Nephron progenitor cell (in vitro differentiated cells): ENCODE measurements at regions not wholly inside any gene's neighbourhood (a gene's known extent, or its start where the extent isn't known, plus 50 kb on each side); places are given as distances from the start of the nearest gene placed in this dataset.

Source experiments
- DNase-seq: peaks from one replicate; pipeline ENCODE4 v3.0.0; 2021
- H3K27ac Mint-ChIP-seq: 2 replicates; pipeline ENCODE4 v1.8.0; 2021; ENCODE audit warnings: mild to moderate bottlenecking, moderate library complexity, mixed read lengths
- H3K27me3 Mint-ChIP-seq: 2 replicates; pipeline ENCODE4 v1.8.0; 2021; ENCODE audit warnings: mild to moderate bottlenecking, low read depth, mixed read lengths; ENCODE audit not compliant: poor library complexity
- H3K36me3 Mint-ChIP-seq: 2 replicates; pipeline ENCODE4 v1.8.0; 2021; ENCODE audit warnings: low read depth, mixed read lengths
- H3K4me1 Mint-ChIP-seq: 2 replicates; pipeline ENCODE4 v1.8.0; 2021; ENCODE audit warnings: mixed read lengths
- H3K4me3 Mint-ChIP-seq: 2 replicates; pipeline ENCODE4 v1.8.0; 2021; ENCODE audit warnings: mild to moderate bottlenecking, moderate library complexity, mixed read lengths
- H3K9me3 Mint-ChIP-seq: 2 replicates; pipeline ENCODE4 v1.8.0; 2021; ENCODE audit warnings: mild to moderate bottlenecking, moderate library complexity, mixed read lengths
- TF ChIP-seq, protein P1 (sequence below): fragments of 200-600 bp; sonication (generic); IDR thresholded peaks from 2 replicates; pipeline ENCODE4 v1.5.0; 2021; ENCODE audit warnings: antibody characterized with exemption

DNA sequence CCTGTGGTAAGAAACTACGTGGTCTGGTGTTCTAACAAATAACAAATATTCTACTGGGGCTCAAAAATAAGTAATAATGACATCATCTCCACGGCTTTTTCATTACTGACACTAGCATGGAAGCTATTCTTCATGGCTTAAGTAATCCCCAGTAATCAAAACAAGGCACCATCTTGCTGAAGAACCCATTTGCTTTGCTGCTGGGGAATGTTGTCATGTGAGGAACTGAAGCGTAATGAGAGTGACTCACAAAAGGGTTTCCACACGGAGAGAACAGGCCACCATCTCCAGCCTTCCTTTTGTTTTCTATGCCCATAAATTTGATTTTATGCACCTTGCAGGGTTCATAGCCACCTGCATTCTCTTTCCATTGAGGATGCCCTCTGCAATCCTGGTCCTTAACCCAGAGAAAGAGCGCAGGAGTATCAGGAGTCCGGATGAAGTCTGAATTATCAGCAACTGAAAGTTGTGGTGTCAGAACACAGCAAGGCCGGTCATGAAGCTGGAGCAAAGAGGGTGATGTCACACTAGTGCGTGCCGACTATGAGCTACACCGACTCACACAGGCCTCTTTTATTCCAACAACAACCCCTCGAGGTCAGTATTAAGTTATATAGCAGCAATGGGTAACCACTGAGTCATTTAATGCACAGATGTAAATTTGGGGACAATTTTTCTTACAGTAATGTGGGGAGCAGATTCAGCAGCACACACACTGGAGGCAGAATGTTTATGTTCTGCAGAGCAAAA lies 173.7 kb upstream of the SSTR4 start:
- Mint-ChIP-seq H3K27me3 (peaks cover 7% of the 10 kb centered on the region), H3K9me3 (peaks cover 11% of the 10 kb centered on the region), H3K36me3 (no peaks in the 10 kb centered on the region), H3K4me1 (peaks cover 19% of the 10 kb centered on the region), H3K27ac (no peak overlapping the region), H3K4me3 (no peak overlapping the region)
- TF ChIP-seq, protein P1, sequence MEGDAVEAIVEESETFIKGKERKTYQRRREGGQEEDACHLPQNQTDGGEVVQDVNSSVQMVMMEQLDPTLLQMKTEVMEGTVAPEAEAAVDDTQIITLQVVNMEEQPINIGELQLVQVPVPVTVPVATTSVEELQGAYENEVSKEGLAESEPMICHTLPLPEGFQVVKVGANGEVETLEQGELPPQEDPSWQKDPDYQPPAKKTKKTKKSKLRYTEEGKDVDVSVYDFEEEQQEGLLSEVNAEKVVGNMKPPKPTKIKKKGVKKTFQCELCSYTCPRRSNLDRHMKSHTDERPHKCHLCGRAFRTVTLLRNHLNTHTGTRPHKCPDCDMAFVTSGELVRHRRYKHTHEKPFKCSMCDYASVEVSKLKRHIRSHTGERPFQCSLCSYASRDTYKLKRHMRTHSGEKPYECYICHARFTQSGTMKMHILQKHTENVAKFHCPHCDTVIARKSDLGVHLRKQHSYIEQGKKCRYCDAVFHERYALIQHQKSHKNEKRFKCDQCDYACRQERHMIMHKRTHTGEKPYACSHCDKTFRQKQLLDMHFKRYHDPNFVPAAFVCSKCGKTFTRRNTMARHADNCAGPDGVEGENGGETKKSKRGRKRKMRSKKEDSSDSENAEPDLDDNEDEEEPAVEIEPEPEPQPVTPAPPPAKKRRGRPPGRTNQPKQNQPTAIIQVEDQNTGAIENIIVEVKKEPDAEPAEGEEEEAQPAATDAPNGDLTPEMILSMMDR, result no peak
- DNase-seq, result no peak

DNA sequence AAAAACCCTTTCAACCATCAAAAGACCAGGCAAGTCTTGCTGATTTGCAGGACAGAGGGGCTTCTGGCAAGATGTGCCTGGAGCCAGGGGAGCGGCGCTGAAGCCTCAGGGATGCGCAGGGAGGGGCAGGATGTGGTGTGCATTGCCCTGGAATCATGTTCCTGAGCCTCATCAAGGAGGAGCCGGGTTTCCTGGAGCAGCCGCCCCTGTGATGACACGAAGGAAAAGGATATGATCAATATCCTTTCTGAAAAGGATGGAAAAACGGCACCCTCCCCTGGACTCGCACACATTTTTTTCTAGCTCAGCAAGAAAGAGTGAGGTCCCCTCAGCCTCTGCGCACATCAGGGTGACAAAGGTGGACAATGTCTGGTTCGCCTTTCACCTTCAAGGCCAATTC lies 173.1 kb upstream of the SSTR4 start:
- H3K36me3 Mint-ChIP-seq, result no peaks in the 10 kb centered on the region
- H3K4me1 Mint-ChIP-seq, result peaks cover 19% of the 10 kb centered on the region
- TF ChIP-seq, protein P1, result no peak
- peaks cover 5% of the 10 kb centered on the region for H3K9me3 Mint-ChIP-seq
- H3K4me3 Mint-ChIP-seq, result no peak overlapping the region
- no peak for DNase-seq
- H3K27ac Mint-ChIP-seq, result no peak overlapping the region
- peaks cover 11% of the 10 kb centered on the region for H3K27me3 Mint-ChIP-seq

DNA sequence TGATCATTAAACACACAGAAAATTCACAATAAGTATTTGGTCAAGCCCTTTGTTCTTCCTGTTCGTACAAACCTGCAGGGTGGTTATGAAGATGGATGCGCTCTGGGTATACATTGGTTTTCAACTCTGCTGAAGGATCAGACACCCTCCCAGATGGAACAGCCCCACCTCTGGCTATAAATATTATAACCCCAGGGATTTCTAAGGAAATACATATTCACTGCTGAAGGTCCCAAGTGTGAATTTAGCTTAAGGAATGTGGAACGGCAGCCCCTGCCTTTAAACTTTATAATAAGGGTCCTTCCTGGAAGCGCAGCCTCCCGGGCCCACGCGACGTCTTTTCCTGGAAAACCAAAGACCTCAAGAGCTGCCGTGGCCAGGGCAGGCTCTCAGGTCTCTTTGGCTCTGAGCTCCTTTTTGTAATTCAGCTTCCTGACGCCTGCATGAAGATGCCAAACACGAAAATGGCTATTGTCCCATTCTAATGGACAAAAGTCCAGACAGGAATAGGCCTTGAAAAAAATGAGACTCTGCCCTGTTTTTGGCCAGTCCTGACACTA lies 172.4 kb upstream of the SSTR4 start:
- Mint-ChIP-seq H3K4me1 (peaks cover 19% of the 10 kb centered on the region), H3K27ac (no peak overlapping the region), H3K27me3 (peaks cover 11% of the 10 kb centered on the region), H3K36me3 (no peaks in the 10 kb centered on the region), H3K4me3 (no peak overlapping the region), H3K9me3 (peaks cover 7% of the 10 kb centered on the region)
- TF ChIP-seq, protein P1, result no peak
- no peak for DNase-seq

DNA sequence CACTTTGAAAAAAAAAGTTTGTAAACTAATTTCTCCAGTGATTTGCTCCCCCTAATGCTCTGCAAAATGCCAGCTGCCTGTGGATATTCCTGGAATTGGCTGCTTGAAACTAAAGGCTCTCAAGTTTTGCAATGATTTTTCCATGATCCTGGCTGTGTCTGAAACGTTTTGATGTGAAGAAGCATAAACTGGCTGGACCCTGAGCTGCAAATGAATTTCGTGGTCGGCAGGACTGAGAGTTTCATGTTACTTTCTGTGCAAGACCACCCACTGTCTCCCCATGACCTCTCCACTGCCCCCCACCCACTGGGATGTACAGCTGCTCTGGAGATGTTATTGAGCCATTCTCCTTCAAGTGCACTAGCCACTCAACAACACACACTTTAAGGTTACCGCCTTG lies 171.3 kb upstream of the SSTR4 start:
- peak; percentile 47 for DNase-seq
- Mint-ChIP-seq H3K4me3 (no peak overlapping the region), H3K27ac (no peak overlapping the region), H3K9me3 (peaks cover 15% of the 10 kb centered on the region), H3K36me3 (no peaks in the 10 kb centered on the region), H3K4me1 (peaks cover 19% of the 10 kb centered on the region), H3K27me3 (peaks cover 11% of the 10 kb centered on the region)
- TF ChIP-seq, protein P1, result no peak

GRCh38 chr20:22866812-22867341 lies 168.2 kb upstream of the SSTR4 start:
- Mint-ChIP-seq H3K4me1 (peaks cover 10% of the 10 kb centered on the region), H3K9me3 (peaks cover 28% of the 10 kb centered on the region), H3K27me3 (peaks cover 11% of the 10 kb centered on the region), H3K27ac (no peak overlapping the region), H3K36me3 (no peaks in the 10 kb centered on the region), H3K4me3 (no peak overlapping the region)
- DNase-seq, result no peak
- TF ChIP-seq, protein P1, result no peak

- no peak overlapping the region for H3K4me3 Mint-ChIP-seq
- DNase-seq, result no peak
- H3K27ac Mint-ChIP-seq, result no peak overlapping the region
- no peaks in the 10 kb centered on the region for H3K36me3 Mint-ChIP-seq
- H3K9me3 Mint-ChIP-seq, result no peaks in the 10 kb centered on the region
- peaks cover 35% of the 10 kb centered on the region for H3K27me3 Mint-ChIP-seq
- TF ChIP-seq, protein P1, result no peak
- no peaks in the 10 kb centered on the region for H3K4me1 Mint-ChIP-seq
These were observed 156.9 kb upstream of the SSTR4 start for GRCh38 chr20:22878166-22878565.
